ENCODE measurements at regions not wholly inside any gene's neighbourhood (a gene's known extent, or its start where the extent isn't known, plus 50 kb on each side); places are given as distances from the start of the nearest gene placed in this dataset.

- no peak for DNase-seq (ENCODE audit: low spot score, unreplicated experiment)
- H3K4me3 Mint-ChIP-seq (ENCODE audit: low read depth) = no peak overlapping the region
- H3K9me3 Mint-ChIP-seq (ENCODE audit: low read depth) = peaks cover 6% of the 10 kb centered on the region
- TF ChIP-seq, protein P1, sequence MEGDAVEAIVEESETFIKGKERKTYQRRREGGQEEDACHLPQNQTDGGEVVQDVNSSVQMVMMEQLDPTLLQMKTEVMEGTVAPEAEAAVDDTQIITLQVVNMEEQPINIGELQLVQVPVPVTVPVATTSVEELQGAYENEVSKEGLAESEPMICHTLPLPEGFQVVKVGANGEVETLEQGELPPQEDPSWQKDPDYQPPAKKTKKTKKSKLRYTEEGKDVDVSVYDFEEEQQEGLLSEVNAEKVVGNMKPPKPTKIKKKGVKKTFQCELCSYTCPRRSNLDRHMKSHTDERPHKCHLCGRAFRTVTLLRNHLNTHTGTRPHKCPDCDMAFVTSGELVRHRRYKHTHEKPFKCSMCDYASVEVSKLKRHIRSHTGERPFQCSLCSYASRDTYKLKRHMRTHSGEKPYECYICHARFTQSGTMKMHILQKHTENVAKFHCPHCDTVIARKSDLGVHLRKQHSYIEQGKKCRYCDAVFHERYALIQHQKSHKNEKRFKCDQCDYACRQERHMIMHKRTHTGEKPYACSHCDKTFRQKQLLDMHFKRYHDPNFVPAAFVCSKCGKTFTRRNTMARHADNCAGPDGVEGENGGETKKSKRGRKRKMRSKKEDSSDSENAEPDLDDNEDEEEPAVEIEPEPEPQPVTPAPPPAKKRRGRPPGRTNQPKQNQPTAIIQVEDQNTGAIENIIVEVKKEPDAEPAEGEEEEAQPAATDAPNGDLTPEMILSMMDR (IDR thresholded peaks at IDR 0.05; ENCODE audit: unreplicated experiment) = no peak
- H3K4me1 Mint-ChIP-seq (ENCODE audit: low read depth) = no peaks in the 10 kb centered on the region
- H3K27ac Mint-ChIP-seq = no peak overlapping the region
- peaks cover 14% of the 10 kb centered on the region for H3K27me3 Mint-ChIP-seq
- H3K36me3 Mint-ChIP-seq (ENCODE audit: insufficient read depth) = no peaks in the 10 kb centered on the region
Measured at GRCh38 chr10:70966646-70967553, 78.5 kb upstream of the PCBD1 start.

GRCh38 chr10:70967591-70968587, 79.5 kb upstream of the PCBD1 start:
- Mint-ChIP-seq H3K27ac (no peak overlapping the region), H3K4me1 (ENCODE audit: low read depth) (no peaks in the 10 kb centered on the region), H3K4me3 (ENCODE audit: low read depth) (no peak overlapping the region), H3K9me3 (ENCODE audit: low read depth) (peaks cover 13% of the 10 kb centered on the region), H3K36me3 (ENCODE audit: insufficient read depth) (no peaks in the 10 kb centered on the region), H3K27me3 (peaks cover 8% of the 10 kb centered on the region)
- TF ChIP-seq, protein P1 (IDR thresholded peaks at IDR 0.05; ENCODE audit: unreplicated experiment) = no peak
- DNase-seq (ENCODE audit: low spot score, unreplicated experiment) = no peak

DNA sequence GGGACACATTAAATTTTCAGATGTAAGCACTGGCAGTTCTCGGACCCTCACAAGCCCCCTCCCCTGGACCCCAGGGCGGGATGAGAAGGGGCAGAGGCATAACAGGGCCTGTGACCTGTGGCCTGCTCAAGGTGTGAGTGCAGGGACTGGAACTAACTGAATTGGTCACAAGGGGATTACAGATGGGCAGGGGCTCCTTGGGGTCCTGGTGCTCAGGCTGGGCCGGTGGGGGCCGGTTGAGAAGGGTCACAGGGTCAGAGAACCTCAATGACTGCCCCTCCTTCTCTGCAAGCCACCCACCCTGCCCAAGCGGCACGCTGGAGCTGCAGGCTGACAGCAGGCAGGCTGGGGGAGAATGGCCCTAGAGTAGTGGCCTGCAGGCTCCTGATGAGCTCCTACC, 80.8 kb upstream of the PCBD1 start:
- H3K27me3 Mint-ChIP-seq = peaks cover 2% of the 10 kb centered on the region
- H3K4me1 Mint-ChIP-seq (ENCODE audit: low read depth) = no peaks in the 10 kb centered on the region
- H3K36me3 Mint-ChIP-seq (ENCODE audit: insufficient read depth) = no peaks in the 10 kb centered on the region
- DNase-seq (ENCODE audit: low spot score, unreplicated experiment) = no peak
- TF ChIP-seq, protein P1 (IDR thresholded peaks at IDR 0.05; ENCODE audit: unreplicated experiment) = no peak
- H3K27ac Mint-ChIP-seq = no peak overlapping the region
- H3K4me3 Mint-ChIP-seq (ENCODE audit: low read depth) = no peak overlapping the region
- peaks cover 13% of the 10 kb centered on the region for H3K9me3 Mint-ChIP-seq (ENCODE audit: low read depth)

DNA sequence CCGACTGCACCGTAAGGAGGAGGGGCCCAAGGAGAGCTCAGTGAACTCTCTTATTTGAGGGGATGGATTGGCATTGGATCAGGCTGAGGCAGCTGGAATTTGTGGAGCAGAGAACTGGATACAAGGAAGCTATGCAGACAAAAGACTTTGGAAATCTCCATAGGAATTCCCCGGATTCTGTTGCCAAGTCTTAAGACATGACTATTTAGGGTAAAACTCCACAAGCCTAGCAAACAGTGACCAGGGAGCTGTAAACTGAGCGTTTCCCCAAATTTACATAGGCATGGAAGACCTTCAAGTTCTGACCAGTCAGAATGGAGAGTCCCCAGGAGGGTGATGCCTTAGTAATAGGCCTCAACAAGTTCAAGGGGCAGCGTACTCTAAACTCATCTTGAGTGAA, 82.5 kb upstream of the PCBD1 start:
- Mint-ChIP-seq H3K4me1 (ENCODE audit: low read depth) (no peaks in the 10 kb centered on the region), H3K27ac (no peak overlapping the region), H3K36me3 (ENCODE audit: insufficient read depth) (no peaks in the 10 kb centered on the region), H3K27me3 (peaks cover 9% of the 10 kb centered on the region), H3K4me3 (ENCODE audit: low read depth) (no peak overlapping the region), H3K9me3 (ENCODE audit: low read depth) (peaks cover 13% of the 10 kb centered on the region)
- TF ChIP-seq, protein P1 (IDR thresholded peaks at IDR 0.05; ENCODE audit: unreplicated experiment) = no peak
- DNase-seq (ENCODE audit: low spot score, unreplicated experiment) = no peak

DNA sequence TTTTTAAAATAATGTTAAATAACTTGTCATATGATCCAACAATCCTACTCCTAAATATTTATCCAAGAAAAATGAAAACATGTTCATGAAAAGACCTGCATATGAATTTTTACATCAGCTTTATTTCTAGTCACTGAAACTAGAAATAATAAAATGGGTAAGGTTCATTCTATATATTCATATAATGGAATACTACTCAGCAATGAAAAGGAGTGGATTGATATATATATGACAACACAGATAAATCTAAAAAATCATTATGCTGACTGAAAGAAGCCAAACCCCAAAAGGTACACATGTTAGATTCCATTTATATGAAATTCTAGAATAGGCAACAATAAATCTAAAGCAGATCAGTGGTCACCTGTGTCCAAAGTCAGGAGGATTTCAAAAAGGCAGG, 84.9 kb upstream of the PCBD1 start:
- DNase-seq (ENCODE audit: low spot score, unreplicated experiment) = no peak
- H3K4me1 Mint-ChIP-seq (ENCODE audit: low read depth) = no peaks in the 10 kb centered on the region
- TF ChIP-seq, protein P1 (IDR thresholded peaks at IDR 0.05; ENCODE audit: unreplicated experiment) = no peak
- H3K27ac Mint-ChIP-seq = no peak overlapping the region
- H3K36me3 Mint-ChIP-seq (ENCODE audit: insufficient read depth) = no peaks in the 10 kb centered on the region
- H3K9me3 Mint-ChIP-seq (ENCODE audit: low read depth) = peaks cover 19% of the 10 kb centered on the region
- no peak overlapping the region for H3K4me3 Mint-ChIP-seq (ENCODE audit: low read depth)
- H3K27me3 Mint-ChIP-seq = peaks cover 15% of the 10 kb centered on the region
